HepG2 (cell line): ENCODE measurements at regions not wholly inside any gene's neighbourhood (a gene's known extent, or its start where the extent isn't known, plus 50 kb on each side); places are given as distances from the start of the nearest gene placed in this dataset.

ENCODE experiments used
- ATAC-seq: fragments of 200-7000 bp; cut with Tn5 transposase; 3 replicates; pipeline ENCODE4 v1.9.1; 2020; ENCODE audit warnings: mild to moderate bottlenecking, moderate library complexity
- BruUV-seq: library from RNA; stranded (reverse); fragments of 400-500 nt; replicated peaks from 2 replicates; lab custom pipeline; 2021; lab: Mats Ljungman, UMichigan
- CTCF ChIA-PET: fragments of 300-600 bp; formaldehyde crosslinking; extraction: SDS; loops from one replicate; lab custom pipeline; 2021; ENCODE audit warnings: low total read pairs, inconsistent platforms, low intra/inter-chr PET ratio; lab: Yijun Ruan, JAX
- POLR2A ChIA-PET: fragments of 350-600 bp; sonication (Branson Sonifier 250); formaldehyde crosslinking; loops from one replicate; lab custom pipeline; 2020; ENCODE audit warnings: antibody characterized with exemption, inconsistent platforms; lab: Yijun Ruan, JAX
- DNase-seq: peaks from one replicate; pipeline ENCODE4 v3.0.0-alpha.2; 2015; ENCODE audit warnings: low spot score
- FAIRE-seq: peaks from 3 replicates; lab custom pipeline; 2011; peaks lifted over from hg19 to GRCh38; lab: Jason Lieb, UNC
- H2AFZ ChIP-seq: one replicate; pipeline ENCODE4 v1.6.1; 2011; ENCODE audit warnings: low read length, inconsistent platforms
- H3K27ac ChIP-seq: fragments of 300-600 bp; 3 replicates; pipeline ENCODE4 v1.8.0; 2011; ENCODE audit warnings: mixed run types, mild to moderate bottlenecking, mixed read lengths, low read length, inconsistent platforms; ENCODE audit not compliant: insufficient read depth; ENCODE audit errors: extremely low read length
- H3K27me3 ChIP-seq, 2 experiments: fragments of 200-600 bp in 1 of 2; 2 replicates in 1 of 2; 3 replicates in 1 of 2; pipeline versions ENCODE4 v1.6.0 to v1.8.0; 2011; ENCODE audit warnings: low read length in 2 of 2, mild to moderate bottlenecking in 2 of 2, moderate library complexity in 2 of 2, inconsistent platforms in 1 of 2; ENCODE audit not compliant: insufficient read depth in 2 of 2, control insufficient read depth in 1 of 2
- H3K36me3 ChIP-seq, 2 experiments: fragments of 200-600 bp in 1 of 2; replicated peaks in 1 of 2; 2 replicates in 1 of 2; 3 replicates in 1 of 2; pipeline versions ENCODE4 v1.5.1 to v1.8.0; 2011; ENCODE audit warnings: low read length in 2 of 2, inconsistent platforms in 1 of 2; ENCODE audit not compliant: insufficient read depth in 2 of 2, control insufficient read depth in 1 of 2
- H3K4me1 ChIP-seq: 2 replicates; pipeline ENCODE4 v1.5.1; 2012; ENCODE audit warnings: low read length, inconsistent platforms; ENCODE audit not compliant: insufficient read depth
- H3K4me2 ChIP-seq: 2 replicates; pipeline ENCODE4 v1.6.0; 2011; ENCODE audit warnings: low read depth, low read length, inconsistent platforms
- H3K4me3 ChIP-seq, 3 experiments: fragments of 200-600 bp in 1 of 3; sonication (generic), shearing (Covaris generic) in 1 of 3; replicated peaks in 1 of 3; 2 replicates each; pipeline ENCODE4 v1.5.1; 2011 to 2016; ENCODE audit warnings: low read length in 3 of 3, inconsistent platforms in 2 of 3, low read depth in 2 of 3, mild to moderate bottlenecking in 2 of 3, control low read depth in 1 of 3, mixed read lengths in 1 of 3; ENCODE audit not compliant: insufficient read depth in 1 of 3
- H3K79me2 ChIP-seq: one replicate; pipeline ENCODE4 v1.6.1; 2011; ENCODE audit warnings: low read length, inconsistent platforms; ENCODE audit not compliant: insufficient read depth
- H3K9ac ChIP-seq: 2 replicates; pipeline ENCODE4 v1.6.0; 2011; ENCODE audit warnings: mild to moderate bottlenecking, low read depth, low read length, inconsistent platforms; ENCODE audit not compliant: insufficient read depth
- H3K9me3 ChIP-seq: 2 replicates; pipeline ENCODE4 v1.5.1; 2012; ENCODE audit warnings: mild to moderate bottlenecking, low read length
- H4K20me1 ChIP-seq: 2 replicates; pipeline ENCODE4 v1.6.0; 2011; ENCODE audit warnings: inconsistent platforms, mild to moderate bottlenecking, low read length, moderate library complexity; ENCODE audit not compliant: insufficient read depth
- AGO2 ChIP-seq: fragments of 200-400 bp; formaldehyde crosslinking; optimal IDR thresholded peaks from 2 replicates; pipeline ENCODE3; 2017; ENCODE audit warnings: mild to moderate bottlenecking, low read depth, low read length, moderate library complexity
- ARNT ChIP-seq: fragments of 450-650 bp; IDR thresholded peaks from 2 replicates; pipeline ENCODE4 v1.6.1; 2017
- ATF7-NPFF ChIP-seq: sonication (generic); formaldehyde crosslinking; IDR thresholded peaks from 2 replicates; pipeline ENCODE4 v1.8.1; 2023; ENCODE audit warnings: mild to moderate bottlenecking, low read depth, missing genetic modification reagents, moderate library complexity
- DDIT3 ChIP-seq: sonication (generic); formaldehyde crosslinking; IDR thresholded peaks from 2 replicates; pipeline ENCODE4 v1.4.0; 2020; ENCODE audit warnings: mild to moderate bottlenecking, missing genetic modification reagents
- FOXK1 ChIP-seq: sonication (generic); formaldehyde crosslinking; IDR thresholded peaks from 2 replicates; pipeline ENCODE4 v1.4.0; 2020; ENCODE audit warnings: low read depth, missing genetic modification reagents, borderline replicate concordance
- GZF1 ChIP-seq: sonication (generic); formaldehyde crosslinking; IDR thresholded peaks from 2 replicates; pipeline ENCODE4 v1.5.1; 2020; ENCODE audit warnings: mild to moderate bottlenecking, missing genetic modification reagents
- HES4 ChIP-seq: sonication (generic); formaldehyde crosslinking; IDR thresholded peaks from 2 replicates; pipeline ENCODE4 v1.9.0; 2021; ENCODE audit warnings: mild to moderate bottlenecking, missing genetic modification reagents, borderline replicate concordance
- NFAT5 ChIP-seq: sonication (generic); formaldehyde crosslinking; IDR thresholded peaks from 2 replicates; pipeline ENCODE4 v1.4.0; 2020; ENCODE audit warnings: missing genetic modification reagents
- NFE2L2 ChIP-seq: fragments of 150-350 bp; IDR thresholded peaks from 2 replicates; pipeline ENCODE4 v1.6.1; 2014; ENCODE audit warnings: low read length
- THYN1 ChIP-seq: sonication (generic); formaldehyde crosslinking; IDR thresholded peaks from 2 replicates; pipeline ENCODE4 v1.8.1; 2023; ENCODE audit warnings: low read depth, mild to moderate bottlenecking, moderate library complexity, missing genetic modification reagents, borderline replicate concordance
- ZC3H13 ChIP-seq: sonication (generic); formaldehyde crosslinking; IDR thresholded peaks from 2 replicates; pipeline ENCODE4 v1.8.1; 2023; ENCODE audit warnings: mild to moderate bottlenecking, missing genetic modification reagents, moderate library complexity
- ZNF468 ChIP-seq: sonication (generic); formaldehyde crosslinking; IDR thresholded peaks from 2 replicates; pipeline ENCODE4 v1.8.0; 2022; ENCODE audit warnings: mild to moderate bottlenecking, moderate library complexity, missing genetic modification reagents
- ZNF546 ChIP-seq: sonication (generic); formaldehyde crosslinking; conservative IDR thresholded peaks from 2 replicates; pipeline ENCODE4 v1.8.1; 2023; ENCODE audit warnings: mild to moderate bottlenecking, missing genetic modification reagents
- ZNF550 ChIP-seq: sonication (generic); formaldehyde crosslinking; IDR thresholded peaks from 2 replicates; pipeline ENCODE4 v1.4.0; 2020; ENCODE audit warnings: mild to moderate bottlenecking, missing genetic modification reagents, borderline replicate concordance
- ZNF563 ChIP-seq: sonication (generic); formaldehyde crosslinking; IDR thresholded peaks from 2 replicates; pipeline ENCODE4 v1.8.0; 2022; ENCODE audit warnings: mild to moderate bottlenecking, moderate library complexity, missing genetic modification reagents
- ZNF567 ChIP-seq: sonication (generic); formaldehyde crosslinking; IDR thresholded peaks from 2 replicates; pipeline ENCODE4 v1.8.1; 2023; ENCODE audit warnings: mild to moderate bottlenecking, missing genetic modification reagents, borderline replicate concordance
- WGBS: methylation state at CpG from one replicate; pipeline ENCODE4 v1.1.6; 2017; ENCODE audit warnings: low lambda C conversion rate; 5-methylcytosine and 5-hydroxymethylcytosine counted together
- in situ Hi-C: cut with HindIII; loops from 2 replicates; pipeline ENCODE4 v1.10.0; 2017; ENCODE audit warnings: low pct_unique_long_range_greater_than_20kb; ENCODE audit not compliant: extremely low pct_ligation_motif_present
- intact Hi-C: fragments of 100-400 bp; cut with micrococcal nuclease; formaldehyde crosslinking; loops from one replicate; pipeline ENCODE4 v1.10.0; 2022; ENCODE audit not compliant: unreplicated experiment
- TF ChIP-seq, protein P1 (sequence below): fragments of 450-650 bp; IDR thresholded peaks from 2 replicates; pipeline ENCODE4 v1.6.1; 2017; ENCODE audit warnings: mild to moderate bottlenecking

DNA sequence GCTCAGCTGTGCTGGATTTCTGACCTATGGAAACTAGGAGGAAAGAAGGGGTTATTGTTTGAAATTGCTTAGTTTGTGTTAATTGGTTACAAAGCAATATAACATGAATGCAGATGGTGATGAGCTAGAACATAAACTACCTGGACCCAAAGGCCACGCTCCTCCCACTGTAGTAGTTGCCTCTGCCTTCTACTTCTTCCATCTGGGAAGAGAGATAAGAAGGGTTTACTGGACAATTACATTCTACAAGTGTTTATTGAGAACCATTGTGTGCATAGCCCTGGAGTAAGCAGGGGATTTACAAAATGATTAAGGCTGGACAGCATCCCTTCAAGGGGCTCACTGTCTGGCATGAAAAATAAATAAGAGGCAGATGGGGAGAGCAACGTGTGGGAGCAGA is 355.3 kb upstream of the TRPC7 start:
- DNase-seq (no peak), FAIRE-seq (no peak), ATAC-seq (no peak)
- intact Hi-C loops: no loop called here
- Histone ChIP-seq H3K9me3 (no peaks in the 10 kb centered on the region), H3K27me3 (no peaks in the 10 kb centered on the region), H3K27ac (no peak overlapping the region), H3K9ac (no peak overlapping the region), H4K20me1 (no peaks in the 10 kb centered on the region), H3K4me3 (no peak overlapping the region), H3K4me2 (no peak overlapping the region), H2AFZ (no peak overlapping the region), H3K4me1 (no peaks in the 10 kb centered on the region), H3K79me2 (no peaks in the 10 kb centered on the region), H3K36me3 (no peaks in the 10 kb centered on the region)
- ChIA-PET CTCF (no interaction called here), POLR2A (no interaction called here)
- no TSS peak for BruUV-seq
- in situ Hi-C loops: no loop called here
- WGBS: 5% methylated on average over 2 of the region's 2 CpGs
- TF ChIP-seq ZNF550 (CRISPR knock-in tag) (no peak), ZNF567 (no peak), THYN1 (no peak), AGO2 (no peak), FOXK1 (no peak), ZC3H13 (CRISPR knock-in tag) (no peak), ZNF546 (CRISPR knock-in tag) (no peak), GZF1 (CRISPR knock-in tag) (no peak), ZNF563 (CRISPR knock-in tag) (no peak), ZNF468 (no peak), DDIT3 (CRISPR knock-in tag) (no peak), ARNT (no peak), NFE2L2 (no peak), ATF7-NPFF (CRISPR knock-in tag) (no peak), HES4 (CRISPR knock-in tag) (no peak), NFAT5 (CRISPR knock-in tag) (no peak)
- TF ChIP-seq, protein P1, sequence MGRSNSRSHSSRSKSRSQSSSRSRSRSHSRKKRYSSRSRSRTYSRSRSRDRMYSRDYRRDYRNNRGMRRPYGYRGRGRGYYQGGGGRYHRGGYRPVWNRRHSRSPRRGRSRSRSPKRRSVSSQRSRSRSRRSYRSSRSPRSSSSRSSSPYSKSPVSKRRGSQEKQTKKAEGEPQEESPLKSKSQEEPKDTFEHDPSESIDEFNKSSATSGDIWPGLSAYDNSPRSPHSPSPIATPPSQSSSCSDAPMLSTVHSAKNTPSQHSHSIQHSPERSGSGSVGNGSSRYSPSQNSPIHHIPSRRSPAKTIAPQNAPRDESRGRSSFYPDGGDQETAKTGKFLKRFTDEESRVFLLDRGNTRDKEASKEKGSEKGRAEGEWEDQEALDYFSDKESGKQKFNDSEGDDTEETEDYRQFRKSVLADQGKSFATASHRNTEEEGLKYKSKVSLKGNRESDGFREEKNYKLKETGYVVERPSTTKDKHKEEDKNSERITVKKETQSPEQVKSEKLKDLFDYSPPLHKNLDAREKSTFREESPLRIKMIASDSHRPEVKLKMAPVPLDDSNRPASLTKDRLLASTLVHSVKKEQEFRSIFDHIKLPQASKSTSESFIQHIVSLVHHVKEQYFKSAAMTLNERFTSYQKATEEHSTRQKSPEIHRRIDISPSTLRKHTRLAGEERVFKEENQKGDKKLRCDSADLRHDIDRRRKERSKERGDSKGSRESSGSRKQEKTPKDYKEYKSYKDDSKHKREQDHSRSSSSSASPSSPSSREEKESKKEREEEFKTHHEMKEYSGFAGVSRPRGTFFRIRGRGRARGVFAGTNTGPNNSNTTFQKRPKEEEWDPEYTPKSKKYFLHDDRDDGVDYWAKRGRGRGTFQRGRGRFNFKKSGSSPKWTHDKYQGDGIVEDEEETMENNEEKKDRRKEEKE: no peak
